ENCODE measurements at regions not wholly inside any gene's neighbourhood (a gene's known extent, or its start where the extent isn't known, plus 50 kb on each side); places are given as distances from the start of the nearest gene placed in this dataset.

- Mint-ChIP-seq H3K9me3 (ENCODE audit: unreplicated experiment) (no peaks in the 10 kb centered on the region), H3K27me3 (ENCODE audit: insufficient read depth, unreplicated experiment) (no peaks in the 10 kb centered on the region), H3K4me1 (ENCODE audit: insufficient read depth, unreplicated experiment) (peaks cover 8% of the 10 kb centered on the region), H3K4me3 (ENCODE audit: unreplicated experiment) (no peak overlapping the region), H3K27ac (ENCODE audit: low read depth, unreplicated experiment) (no peak overlapping the region), H3K36me3 (ENCODE audit: insufficient read depth, unreplicated experiment) (no peaks in the 10 kb centered on the region)
- ChIA-PET CTCF (interaction anchor here (0.7 to 8.1 kb wide), 8 partner anchors 15 to 279 kb away, joined by 3 to 116 read pairs (median 5); no protein-coding TSS in a partner anchor), POLR2A (no interaction called here)
- BruUV-seq (replicated peaks), result no TSS peak
- peak; percentile 38 for TF ChIP-seq CTCF (IDR thresholded peaks at IDR 0.05; ENCODE audit: unreplicated experiment)
- intact Hi-C loops (cut with micrococcal nuclease), result loop anchor here (1.0 to 5.0 kb wide), 2 partner anchors 463 to 621 kb away; no protein-coding TSS in a partner anchor
- peak; percentile 77 for DNase-seq (ENCODE audit: unreplicated experiment)
These were observed 130.7 kb upstream of the GPRIN3 start for GRCh38 chr4:89438102-89438831.

GRCh38 chr4:89434364-89434988 is 126.9 kb upstream of the GPRIN3 start:
- no TSS peak for BruUV-seq (replicated peaks)
- DNase-seq (ENCODE audit: unreplicated experiment), result peak; percentile 54
- Mint-ChIP-seq H3K9me3 (ENCODE audit: unreplicated experiment) (no peaks in the 10 kb centered on the region), H3K4me1 (ENCODE audit: insufficient read depth, unreplicated experiment) (peaks cover 8% of the 10 kb centered on the region), H3K27me3 (ENCODE audit: insufficient read depth, unreplicated experiment) (no peaks in the 10 kb centered on the region), H3K36me3 (ENCODE audit: insufficient read depth, unreplicated experiment) (no peaks in the 10 kb centered on the region), H3K4me3 (ENCODE audit: unreplicated experiment) (no peak overlapping the region), H3K27ac (ENCODE audit: low read depth, unreplicated experiment) (no peak overlapping the region)
- ChIA-PET CTCF (interaction anchor here (0.6 to 8.1 kb wide), 24 partner anchors 58 to 460 kb away, joined by 3 to 116 read pairs (median 4); partner anchors contain the start of gene MMRN1), POLR2A (interaction anchor here (2.1 kb wide), 1 partner anchor 209 kb away, joined by 5 read pairs; no protein-coding TSS in a partner anchor)
- intact Hi-C loops (cut with micrococcal nuclease), result loop anchor here (1.0 kb wide), 3 partner anchors 180 to 275 kb away; no protein-coding TSS in a partner anchor
- peak; percentile 73 for TF ChIP-seq CTCF (IDR thresholded peaks at IDR 0.05; ENCODE audit: unreplicated experiment)

GRCh38 chr4:89427782-89428181 is 120.2 kb upstream of the GPRIN3 start:
- no peak for DNase-seq (ENCODE audit: unreplicated experiment)
- BruUV-seq (replicated peaks), result no TSS peak
- no peaks in the 10 kb centered on the region for H3K27me3 Mint-ChIP-seq (ENCODE audit: insufficient read depth, unreplicated experiment)

More at GRCh38 chr4:89427782-89428181, 120.2 kb upstream of the GPRIN3 start:
- ChIA-PET CTCF (interaction anchor here (1.5 kb wide), 1 partner anchor 211 kb away, joined by 4 read pairs; no protein-coding TSS in a partner anchor), POLR2A (no interaction called here)
- Mint-ChIP-seq H3K27ac (ENCODE audit: low read depth, unreplicated experiment) (no peak overlapping the region), H3K9me3 (ENCODE audit: unreplicated experiment) (no peaks in the 10 kb centered on the region), H3K4me1 (ENCODE audit: insufficient read depth, unreplicated experiment) (no peaks in the 10 kb centered on the region), H3K4me3 (ENCODE audit: unreplicated experiment) (no peak overlapping the region), H3K36me3 (ENCODE audit: insufficient read depth, unreplicated experiment) (no peaks in the 10 kb centered on the region)
- TF ChIP-seq CTCF (IDR thresholded peaks at IDR 0.05; ENCODE audit: unreplicated experiment), result no peak
- intact Hi-C loops (cut with micrococcal nuclease), result no loop called here

Measured in MCF 10A (cell line).